HEK293 (cell line): ENCODE measurements at regions not wholly inside any gene's neighbourhood (a gene's known extent, or its start where the extent isn't known, plus 50 kb on each side); places are given as distances from the start of the nearest gene placed in this dataset.

Experiments
- CTCF ChIA-PET: fragments of 350-600 bp; formaldehyde crosslinking; extraction: SDS; loops from one replicate; lab custom pipeline; 2021; ENCODE audit warnings: antibody characterized with exemption; lab: Yijun Ruan, JAX
- POLR2A ChIA-PET: fragments of 300-600 bp; formaldehyde crosslinking; extraction: SDS; loops from one replicate; lab custom pipeline; 2020; ENCODE audit warnings: antibody characterized with exemption, inconsistent platforms; lab: Yijun Ruan, JAX
- H3K27ac ChIP-seq: fragments of 200-500 bp; sonication (Bioruptor generic); 2 replicates; pipeline ENCODE4 v1.5.1; 2014; ENCODE audit warnings: low read depth, low read length, control low read depth, inconsistent platforms; ENCODE audit errors: extremely low read depth
- H3K36me3 ChIP-seq, 2 experiments: fragments of 200-500 bp in 1 of 2; sonication (Bioruptor generic) in 1 of 2; 1 replicate in 1 of 2; 2 replicates in 1 of 2; pipeline ENCODE4 v1.5.1; 2014 to 2017; ENCODE audit warnings: inconsistent platforms in 2 of 2, low read length in 2 of 2; ENCODE audit not compliant: control insufficient read depth in 2 of 2, insufficient read depth in 1 of 2
- H3K4me1 ChIP-seq: fragments of 200-500 bp; sonication (Bioruptor generic); 2 replicates; pipeline ENCODE4 v1.5.1; 2014; ENCODE audit warnings: mild to moderate bottlenecking, low read length, inconsistent platforms; ENCODE audit not compliant: control insufficient read depth, insufficient read depth
- H3K4me3 ChIP-seq: 2 replicates; pipeline ENCODE4 v1.5.1; 2011; ENCODE audit warnings: low read depth, mild to moderate bottlenecking, control low read depth, low read length, moderate library complexity
- H3K9me3 ChIP-seq: fragments of 200-500 bp; sonication (Bioruptor generic); 2 replicates; pipeline ENCODE4 v1.5.1; 2014; ENCODE audit warnings: low read depth, low read length, inconsistent platforms; ENCODE audit not compliant: control insufficient read depth, insufficient read depth
- HOXA7 ChIP-seq: sonication (generic); formaldehyde crosslinking; IDR thresholded peaks from 2 replicates; pipeline ENCODE4 v1.8.1; 2022; ENCODE audit warnings: missing genetic modification reagents, borderline replicate concordance
- MYNN ChIP-seq: fragments of 450-650 bp; formaldehyde crosslinking; IDR thresholded peaks from 2 replicates; pipeline ENCODE4 v1.5.1; 2016; ENCODE audit warnings: missing biosample characterization, missing genetic modification characterization, borderline replicate concordance
- PRDM1 ChIP-seq: fragments of 450-650 bp; formaldehyde crosslinking; IDR thresholded peaks from 2 replicates; pipeline ENCODE4; 2016; ENCODE audit warnings: missing biosample characterization, missing genetic modification characterization
- WT1 ChIP-seq: fragments of 450-650 bp; formaldehyde crosslinking; IDR thresholded peaks from 2 replicates; pipeline ENCODE4 v1.5.1; 2016; ENCODE audit warnings: missing biosample characterization, missing genetic modification characterization
- ZBTB21 ChIP-seq: fragments of 450-650 bp; formaldehyde crosslinking; IDR thresholded peaks from 2 replicates; pipeline ENCODE4 v1.5.1; 2017; ENCODE audit warnings: missing biosample characterization, missing genetic modification characterization
- ZFP3 ChIP-seq: fragments of 450-650 bp; formaldehyde crosslinking; IDR thresholded peaks from 2 replicates; pipeline ENCODE4 v1.5.1; 2016; ENCODE audit warnings: low read depth, missing biosample characterization, missing genetic modification characterization
- ZFP69B ChIP-seq: fragments of 450-650 bp; formaldehyde crosslinking; IDR thresholded peaks from 2 replicates; pipeline ENCODE4 v1.5.1; 2016; ENCODE audit warnings: missing biosample characterization, missing genetic modification characterization
- ZIC2 ChIP-seq: fragments of 450-650 bp; formaldehyde crosslinking; IDR thresholded peaks from 2 replicates; pipeline ENCODE4 v1.5.1; 2016; ENCODE audit warnings: missing biosample characterization, missing genetic modification characterization
- ZNF211 ChIP-seq: fragments of 450-650 bp; formaldehyde crosslinking; IDR thresholded peaks from 2 replicates; pipeline ENCODE4 v1.5.1; 2016; ENCODE audit warnings: low read depth, missing biosample characterization, missing genetic modification characterization
- ZNF248 ChIP-seq: fragments of 450-650 bp; formaldehyde crosslinking; IDR thresholded peaks from 2 replicates; pipeline ENCODE4 v1.5.1; 2017; ENCODE audit warnings: missing biosample characterization, missing genetic modification characterization
- ZNF366 ChIP-seq: fragments of 450-650 bp; formaldehyde crosslinking; conservative IDR thresholded peaks from 2 replicates; pipeline ENCODE4 v1.5.1; 2016; ENCODE audit warnings: missing biosample characterization, missing genetic modification characterization
- ZNF473 ChIP-seq: fragments of 450-650 bp; formaldehyde crosslinking; IDR thresholded peaks from 2 replicates; pipeline ENCODE4 v1.5.1; 2017; ENCODE audit warnings: missing biosample characterization, missing genetic modification characterization
- ZNF600 ChIP-seq: fragments of 450-650 bp; formaldehyde crosslinking; IDR thresholded peaks from 2 replicates; pipeline ENCODE4 v1.5.1; 2016; ENCODE audit warnings: missing biosample characterization, missing genetic modification characterization
- ZNF621 ChIP-seq: fragments of 450-650 bp; formaldehyde crosslinking; IDR thresholded peaks from 2 replicates; pipeline ENCODE4 v1.5.1; 2017; ENCODE audit warnings: missing biosample characterization, missing genetic modification characterization
- ZNF623 ChIP-seq: fragments of 450-650 bp; formaldehyde crosslinking; IDR thresholded peaks from 2 replicates; pipeline ENCODE4 v1.5.1; 2016; ENCODE audit warnings: missing biosample characterization, missing genetic modification characterization
- ZNF660 ChIP-seq: fragments of 450-650 bp; IDR thresholded peaks from 2 replicates; pipeline ENCODE4 v1.5.1; 2018; ENCODE audit warnings: missing biosample characterization, mild to moderate bottlenecking, missing genetic modification characterization
- ZNF777 ChIP-seq: fragments of 450-650 bp; formaldehyde crosslinking; IDR thresholded peaks from 2 replicates; pipeline ENCODE4 v1.5.1; 2017; ENCODE audit warnings: missing biosample characterization, missing genetic modification characterization, borderline replicate concordance
- ZNF791 ChIP-seq: fragments of 450-650 bp; formaldehyde crosslinking; IDR thresholded peaks from 2 replicates; pipeline ENCODE4 v1.5.1; 2016; ENCODE audit warnings: missing biosample characterization, missing genetic modification characterization
- TF ChIP-seq, protein P1 (sequence below): fragments of 450-650 bp; formaldehyde crosslinking; IDR thresholded peaks from 2 replicates; pipeline ENCODE4 v1.5.1; 2016; ENCODE audit warnings: missing biosample characterization, missing genetic modification characterization
- TF ChIP-seq, protein P2 (sequence below): fragments of 450-650 bp; formaldehyde crosslinking; IDR thresholded peaks from 2 replicates; pipeline ENCODE4 v1.5.1; 2016; ENCODE audit warnings: missing biosample characterization, missing genetic modification characterization
- TF ChIP-seq, protein P3 (sequence below): fragments of 450-650 bp; formaldehyde crosslinking; IDR thresholded peaks from 2 replicates; pipeline ENCODE4 v1.5.1; 2016; ENCODE audit warnings: missing biosample characterization, missing genetic modification characterization
- TF ChIP-seq, protein P4 (sequence below): fragments of 450-650 bp; formaldehyde crosslinking; optimal IDR thresholded peaks from 2 replicates; pipeline ENCODE3; 2016; ENCODE audit warnings: missing biosample characterization, mild to moderate bottlenecking, missing genetic modification characterization

DNA sequence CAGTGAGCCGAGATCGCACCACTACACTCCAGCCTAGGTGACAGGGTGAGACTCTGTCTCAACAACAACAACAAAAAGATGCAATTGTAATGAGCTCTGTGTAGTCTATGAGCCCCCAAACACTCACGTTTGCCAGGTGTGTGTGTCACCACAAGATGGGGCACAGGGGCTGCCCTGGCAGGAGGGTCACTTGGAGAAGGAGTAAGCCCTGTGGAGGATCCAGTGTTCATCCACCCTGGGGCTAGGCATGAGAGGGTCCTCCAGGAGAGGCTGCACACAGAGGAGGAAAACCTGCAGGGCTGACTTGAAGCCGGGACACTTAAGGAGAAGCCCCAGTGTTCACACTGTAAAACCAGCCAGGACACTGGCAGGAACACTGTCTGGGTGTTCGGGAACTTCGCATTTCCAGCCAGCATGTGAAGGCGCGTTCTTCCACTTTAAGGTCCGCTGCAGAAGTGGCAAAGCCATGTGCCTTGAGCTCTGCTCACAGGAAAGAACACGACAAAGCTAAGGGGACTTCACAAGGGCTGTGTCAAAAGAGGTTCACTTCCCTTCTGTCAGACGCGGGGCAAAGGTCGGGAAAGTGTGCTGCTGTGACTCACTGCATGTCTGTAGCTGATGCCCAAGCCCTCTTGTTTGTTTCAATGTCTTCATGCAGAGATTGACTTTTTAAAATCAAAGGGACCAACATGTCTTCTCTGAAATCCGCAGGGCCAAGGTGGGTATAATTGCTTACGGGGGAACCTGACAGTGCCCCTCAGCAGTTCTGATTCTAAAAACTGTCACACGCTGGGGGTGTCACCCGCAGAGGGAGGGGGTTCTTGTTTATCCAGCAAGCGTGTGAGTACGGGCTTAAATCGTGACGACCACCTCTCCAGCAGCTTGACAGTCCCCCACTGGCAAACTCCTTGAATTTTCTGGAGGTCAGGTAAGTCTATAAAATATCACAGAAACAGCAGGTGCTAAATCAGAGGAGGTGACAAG, 102.8 kb downstream of the RIPK4 start:
- CTCF ChIA-PET = interaction anchor here (0.7 kb wide), 1 partner anchor 132 kb away, joined by 3 read pairs; no protein-coding TSS in a partner anchor
- Histone ChIP-seq H3K4me3 (no peak overlapping the region), H3K4me1 (no peaks in the 10 kb centered on the region), H3K36me3 (no peaks in the 10 kb centered on the region), H3K9me3 (no peaks in the 10 kb centered on the region), H3K27ac (no peak overlapping the region)
- TF ChIP-seq ZNF791 (tag by site-specific recombination) (no peak), ZIC2 (tag by site-specific recombination) (0 out of 2 replicates have a peak, but pooled peaks have one; percentile 11)
- POLR2A ChIA-PET = no interaction called here

DNA sequence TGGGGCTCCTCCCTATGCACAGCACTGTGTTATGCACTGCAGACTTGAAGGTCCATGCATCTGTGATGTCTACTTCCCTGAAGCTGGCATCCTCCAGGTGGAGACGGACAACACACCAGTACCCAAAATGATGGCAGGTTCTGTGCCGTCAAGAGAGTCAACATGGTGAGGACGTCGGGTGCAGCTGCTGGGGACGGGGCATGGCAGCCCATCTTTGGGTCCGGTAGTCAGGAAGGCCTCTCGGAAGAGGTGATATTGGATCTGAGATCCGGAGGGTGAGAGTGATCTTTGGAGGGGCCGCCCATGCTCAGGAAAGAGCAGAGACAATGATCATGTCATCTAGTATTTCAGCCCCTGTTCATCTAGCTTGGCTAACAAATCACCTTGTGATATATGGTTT, 104.1 kb downstream of the RIPK4 start:
- no peak overlapping the region for H3K4me3 ChIP-seq
- H3K36me3 ChIP-seq = no peaks in the 10 kb centered on the region
- H3K27ac ChIP-seq = no peak overlapping the region
- TF ChIP-seq MYNN (no peak), ZNF211 (tag by site-specific recombination) (no peak), ZNF660 (no peak), ZNF623 (tag by site-specific recombination) (no peak), ZNF473 (no peak), PRDM1 (tag by site-specific recombination) (no peak), ZNF777 (tag by site-specific recombination) (no peak), HOXA7 (no peak), ZFP69B (tag by site-specific recombination) (no peak), ZNF600 (tag by site-specific recombination) (no peak), ZNF248 (no peak), ZFP3 (no peak), ZNF621 (tag by site-specific recombination) (no peak), WT1 (tag by site-specific recombination) (no peak), ZNF366 (tag by site-specific recombination) (no peak), ZBTB21 (tag by site-specific recombination) (no peak)
- TF ChIP-seq, protein P1, sequence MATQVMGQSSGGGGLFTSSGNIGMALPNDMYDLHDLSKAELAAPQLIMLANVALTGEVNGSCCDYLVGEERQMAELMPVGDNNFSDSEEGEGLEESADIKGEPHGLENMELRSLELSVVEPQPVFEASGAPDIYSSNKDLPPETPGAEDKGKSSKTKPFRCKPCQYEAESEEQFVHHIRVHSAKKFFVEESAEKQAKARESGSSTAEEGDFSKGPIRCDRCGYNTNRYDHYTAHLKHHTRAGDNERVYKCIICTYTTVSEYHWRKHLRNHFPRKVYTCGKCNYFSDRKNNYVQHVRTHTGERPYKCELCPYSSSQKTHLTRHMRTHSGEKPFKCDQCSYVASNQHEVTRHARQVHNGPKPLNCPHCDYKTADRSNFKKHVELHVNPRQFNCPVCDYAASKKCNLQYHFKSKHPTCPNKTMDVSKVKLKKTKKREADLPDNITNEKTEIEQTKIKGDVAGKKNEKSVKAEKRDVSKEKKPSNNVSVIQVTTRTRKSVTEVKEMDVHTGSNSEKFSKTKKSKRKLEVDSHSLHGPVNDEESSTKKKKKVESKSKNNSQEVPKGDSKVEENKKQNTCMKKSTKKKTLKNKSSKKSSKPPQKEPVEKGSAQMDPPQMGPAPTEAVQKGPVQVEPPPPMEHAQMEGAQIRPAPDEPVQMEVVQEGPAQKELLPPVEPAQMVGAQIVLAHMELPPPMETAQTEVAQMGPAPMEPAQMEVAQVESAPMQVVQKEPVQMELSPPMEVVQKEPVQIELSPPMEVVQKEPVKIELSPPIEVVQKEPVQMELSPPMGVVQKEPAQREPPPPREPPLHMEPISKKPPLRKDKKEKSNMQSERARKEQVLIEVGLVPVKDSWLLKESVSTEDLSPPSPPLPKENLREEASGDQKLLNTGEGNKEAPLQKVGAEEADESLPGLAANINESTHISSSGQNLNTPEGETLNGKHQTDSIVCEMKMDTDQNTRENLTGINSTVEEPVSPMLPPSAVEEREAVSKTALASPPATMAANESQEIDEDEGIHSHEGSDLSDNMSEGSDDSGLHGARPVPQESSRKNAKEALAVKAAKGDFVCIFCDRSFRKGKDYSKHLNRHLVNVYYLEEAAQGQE (tag by site-specific recombination) = no peak
- TF ChIP-seq, protein P2, sequence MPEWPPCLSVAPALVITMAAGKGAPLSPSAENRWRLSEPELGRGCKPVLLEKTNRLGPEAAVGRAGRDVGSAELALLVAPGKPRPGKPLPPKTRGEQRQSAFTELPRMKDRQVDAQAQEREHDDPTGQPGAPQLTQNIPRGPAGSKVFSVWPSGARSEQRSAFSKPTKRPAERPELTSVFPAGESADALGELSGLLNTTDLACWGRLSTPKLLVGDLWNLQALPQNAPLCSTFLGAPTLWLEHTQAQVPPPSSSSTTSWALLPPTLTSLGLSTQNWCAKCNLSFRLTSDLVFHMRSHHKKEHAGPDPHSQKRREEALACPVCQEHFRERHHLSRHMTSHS (tag by site-specific recombination) = no peak
- TF ChIP-seq, protein P3, sequence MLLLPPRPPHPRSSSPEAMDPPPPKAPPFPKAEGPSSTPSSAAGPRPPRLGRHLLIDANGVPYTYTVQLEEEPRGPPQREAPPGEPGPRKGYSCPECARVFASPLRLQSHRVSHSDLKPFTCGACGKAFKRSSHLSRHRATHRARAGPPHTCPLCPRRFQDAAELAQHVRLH (tag by site-specific recombination) = no peak
- TF ChIP-seq, protein P4, sequence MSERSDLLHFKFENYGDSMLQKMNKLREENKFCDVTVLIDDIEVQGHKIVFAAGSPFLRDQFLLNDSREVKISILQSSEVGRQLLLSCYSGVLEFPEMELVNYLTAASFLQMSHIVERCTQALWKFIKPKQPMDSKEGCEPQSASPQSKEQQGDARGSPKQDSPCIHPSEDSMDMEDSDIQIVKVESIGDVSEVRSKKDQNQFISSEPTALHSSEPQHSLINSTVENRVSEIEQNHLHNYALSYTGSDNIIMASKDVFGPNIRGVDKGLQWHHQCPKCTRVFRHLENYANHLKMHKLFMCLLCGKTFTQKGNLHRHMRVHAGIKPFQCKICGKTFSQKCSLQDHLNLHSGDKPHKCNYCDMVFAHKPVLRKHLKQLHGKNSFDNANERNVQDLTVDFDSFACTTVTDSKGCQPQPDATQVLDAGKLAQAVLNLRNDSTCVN (tag by site-specific recombination) = no peak
- POLR2A ChIA-PET = no interaction called here
- no peaks in the 10 kb centered on the region for H3K9me3 ChIP-seq
- CTCF ChIA-PET = interaction anchor here (1.1 kb wide), 1 partner anchor 50 kb away, joined by 4 read pairs; no protein-coding TSS in a partner anchor
- no peaks in the 10 kb centered on the region for H3K4me1 ChIP-seq
